ENCODE measurements at regions not wholly inside any gene's neighbourhood (a gene's known extent, or its start where the extent isn't known, plus 50 kb on each side); places are given as distances from the start of the nearest gene placed in this dataset.
"Not testable (repeated sequence)": the region's sequence is repeated elsewhere in the genome, so short reads cannot be mapped to it uniquely, and the experiment has no call there.

DNA sequence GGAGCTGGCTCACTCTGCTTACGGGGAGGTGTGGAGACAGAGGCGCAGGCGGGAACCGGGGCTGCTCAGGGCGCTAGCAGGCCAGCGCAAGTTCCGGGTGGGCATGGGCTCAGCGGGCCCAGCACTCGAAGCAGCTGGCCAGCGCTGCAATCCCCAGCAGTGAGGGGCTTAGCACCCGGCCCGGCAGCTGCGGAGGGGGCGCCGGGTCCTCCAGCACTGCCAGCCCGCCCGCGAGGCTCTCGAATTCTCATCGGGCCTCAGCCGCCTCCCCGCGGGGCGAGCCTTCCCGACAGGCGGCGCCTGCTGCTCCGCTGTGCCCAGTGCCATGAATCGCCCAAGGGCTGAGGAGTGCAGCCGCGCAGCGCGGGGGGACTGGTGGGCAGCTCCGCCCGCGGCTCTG is 78.6 kb upstream of the MITF start:
- TF ChIP-seq, protein P1, sequence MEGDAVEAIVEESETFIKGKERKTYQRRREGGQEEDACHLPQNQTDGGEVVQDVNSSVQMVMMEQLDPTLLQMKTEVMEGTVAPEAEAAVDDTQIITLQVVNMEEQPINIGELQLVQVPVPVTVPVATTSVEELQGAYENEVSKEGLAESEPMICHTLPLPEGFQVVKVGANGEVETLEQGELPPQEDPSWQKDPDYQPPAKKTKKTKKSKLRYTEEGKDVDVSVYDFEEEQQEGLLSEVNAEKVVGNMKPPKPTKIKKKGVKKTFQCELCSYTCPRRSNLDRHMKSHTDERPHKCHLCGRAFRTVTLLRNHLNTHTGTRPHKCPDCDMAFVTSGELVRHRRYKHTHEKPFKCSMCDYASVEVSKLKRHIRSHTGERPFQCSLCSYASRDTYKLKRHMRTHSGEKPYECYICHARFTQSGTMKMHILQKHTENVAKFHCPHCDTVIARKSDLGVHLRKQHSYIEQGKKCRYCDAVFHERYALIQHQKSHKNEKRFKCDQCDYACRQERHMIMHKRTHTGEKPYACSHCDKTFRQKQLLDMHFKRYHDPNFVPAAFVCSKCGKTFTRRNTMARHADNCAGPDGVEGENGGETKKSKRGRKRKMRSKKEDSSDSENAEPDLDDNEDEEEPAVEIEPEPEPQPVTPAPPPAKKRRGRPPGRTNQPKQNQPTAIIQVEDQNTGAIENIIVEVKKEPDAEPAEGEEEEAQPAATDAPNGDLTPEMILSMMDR (IDR thresholded peaks at IDR 0.05) = no peak
- Histone ChIP-seq H3K27me3 (no peaks in the 10 kb centered on the region), H3K36me3 (no peaks in the 10 kb centered on the region), H3K4me1 (no peaks in the 10 kb centered on the region), H3K9me3 (no peaks in the 10 kb centered on the region), H3K27ac (no peak overlapping the region), H3K4me3 (no peak overlapping the region)
- intact Hi-C loops (cut with DNase I; ENCODE audit: low total_unique reads) = no loop called here
- DNase-seq = no peak

DNA sequence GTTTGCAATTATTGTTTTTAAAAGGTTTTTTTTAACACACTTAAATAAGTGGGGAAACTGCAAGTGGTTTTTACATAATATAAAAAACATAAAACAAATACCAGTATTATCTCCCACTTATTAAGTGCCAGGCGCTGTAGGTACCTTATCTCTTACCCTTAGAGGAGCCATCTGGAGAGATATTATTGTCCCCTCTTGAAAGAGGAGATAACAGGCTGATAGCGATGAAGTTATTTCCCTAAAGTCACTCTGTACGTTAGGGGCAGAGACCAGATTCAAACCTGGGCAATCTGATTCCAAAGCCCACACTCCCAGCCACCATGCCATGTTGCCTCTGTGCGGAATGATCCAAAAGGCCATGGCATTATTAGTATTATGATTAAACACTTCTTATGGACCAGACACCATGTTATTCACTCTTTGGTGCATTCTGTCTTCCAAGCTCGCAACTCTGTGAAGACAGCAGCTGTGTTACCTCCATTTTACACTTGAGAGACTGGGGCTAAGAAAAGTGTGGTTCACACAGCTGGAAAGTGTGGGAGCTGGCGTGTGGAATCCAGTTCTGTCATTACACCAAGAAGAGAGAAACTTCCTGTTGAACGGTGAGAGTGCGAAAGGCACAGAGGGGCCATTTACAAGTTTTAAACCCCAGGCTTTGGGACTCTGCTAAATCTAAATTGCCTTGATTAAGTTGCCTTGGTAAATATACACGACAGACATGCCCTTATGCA is 79.9 kb upstream of the MITF start:
- Histone ChIP-seq H3K9me3 (no peaks in the 10 kb centered on the region), H3K4me3 (no peak overlapping the region), H3K27ac (no peak overlapping the region), H3K36me3 (no peaks in the 10 kb centered on the region), H3K27me3 (no peaks in the 10 kb centered on the region), H3K4me1 (no peaks in the 10 kb centered on the region)
- TF ChIP-seq, protein P1 (IDR thresholded peaks at IDR 0.05) = no peak
- intact Hi-C loops (cut with DNase I; ENCODE audit: low total_unique reads) = no loop called here
- no peak for DNase-seq

DNA sequence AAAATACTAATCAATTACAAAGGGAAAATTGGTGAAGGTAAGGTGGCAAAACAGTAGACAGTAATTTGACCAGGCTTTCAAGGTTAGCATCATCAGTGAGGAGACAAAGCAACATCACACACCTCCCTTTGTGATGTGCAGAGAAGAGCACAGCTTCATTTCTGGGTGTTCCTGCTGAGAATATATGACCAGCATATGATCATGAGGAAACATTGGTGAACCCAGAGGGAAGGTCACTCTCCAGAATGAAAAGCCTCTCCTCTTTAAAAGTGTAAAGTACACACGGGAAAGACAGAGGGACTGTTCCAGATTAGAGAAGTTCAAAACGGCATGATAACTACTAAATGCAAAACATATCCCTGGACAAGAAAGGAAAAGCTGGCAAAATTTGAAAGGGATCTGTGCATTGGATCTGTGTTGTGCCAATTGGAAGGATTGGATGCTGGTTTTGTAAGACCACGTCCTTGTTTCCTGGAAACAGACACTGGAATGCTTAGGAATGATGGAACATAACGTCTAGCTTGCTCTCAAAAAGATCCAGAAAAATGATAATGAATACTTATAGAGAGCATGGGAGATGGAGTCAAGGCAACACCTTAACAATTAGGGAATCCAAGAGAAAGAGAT is 80.6 kb upstream of the MITF start:
- DNase-seq = no peak
- H3K4me3 ChIP-seq = no peak overlapping the region
- H3K9me3 ChIP-seq = no peaks in the 10 kb centered on the region
- no peaks in the 10 kb centered on the region for H3K4me1 ChIP-seq
- no peaks in the 10 kb centered on the region for H3K36me3 ChIP-seq
- H3K27me3 ChIP-seq = no peaks in the 10 kb centered on the region
- no peak overlapping the region for H3K27ac ChIP-seq
- intact Hi-C loops (cut with DNase I; ENCODE audit: low total_unique reads) = no loop called here
- TF ChIP-seq, protein P1 (IDR thresholded peaks at IDR 0.05) = no peak

DNA sequence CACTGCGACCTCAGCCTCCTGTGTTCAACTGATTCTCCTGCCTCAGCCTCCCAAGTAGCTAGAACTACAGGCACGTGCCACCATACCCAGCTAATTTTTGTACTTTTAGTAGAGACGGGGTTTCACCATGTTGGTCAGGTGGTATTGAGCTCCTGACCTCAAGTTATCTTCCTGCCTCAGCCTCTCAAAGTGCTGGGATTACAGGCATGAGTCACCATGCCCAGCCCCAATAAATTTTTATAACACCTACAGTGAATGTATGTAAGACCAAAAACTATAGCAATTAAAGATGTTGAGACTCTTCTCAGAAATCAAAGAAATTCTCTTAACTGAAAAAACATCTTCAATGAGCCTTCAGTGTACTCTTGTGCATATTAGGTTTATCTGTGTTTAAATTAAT is 82.2 kb upstream of the MITF start:
- H3K9me3 ChIP-seq; H3K27ac ChIP-seq; intact Hi-C loops (cut with DNase I; ENCODE audit: low total_unique reads); H3K4me3 ChIP-seq; DNase-seq; H3K27me3 ChIP-seq; H3K4me1 ChIP-seq; H3K36me3 ChIP-seq: not testable (repeated sequence)

DNA sequence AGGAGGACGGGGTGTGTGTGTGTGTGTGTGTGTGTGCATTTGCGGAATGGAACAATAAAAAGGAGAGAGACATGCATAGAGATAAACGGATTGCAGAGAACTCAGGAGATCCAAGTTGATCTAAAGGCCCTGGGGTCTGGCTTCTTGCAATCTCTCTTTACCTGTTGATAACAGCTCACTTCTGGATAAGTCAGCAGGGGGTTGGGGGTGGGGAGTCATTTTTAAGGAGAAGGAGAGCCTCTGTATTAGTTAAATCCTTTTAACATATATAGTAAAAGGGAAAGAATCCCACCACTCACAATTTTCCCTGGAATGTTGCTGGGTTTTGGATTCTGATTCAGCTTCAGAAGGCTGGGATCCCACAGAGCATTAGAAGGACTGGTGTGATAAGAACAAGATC is 87.5 kb upstream of the MITF start:
- TF ChIP-seq, protein P1 (IDR thresholded peaks at IDR 0.05) = no peak
- no peak for DNase-seq
- H3K27me3 ChIP-seq = no peaks in the 10 kb centered on the region
- H3K9me3 ChIP-seq = no peaks in the 10 kb centered on the region
- H3K4me3 ChIP-seq = no peak overlapping the region
- peaks cover 0 to 7% (median 3%) of the 10 kb centered on the region in 4 donors for H3K4me1 ChIP-seq
- intact Hi-C loops (cut with DNase I; ENCODE audit: low total_unique reads) = no loop called here
- no peaks in the 10 kb centered on the region for H3K36me3 ChIP-seq
- no peak overlapping the region for H3K27ac ChIP-seq

DNA sequence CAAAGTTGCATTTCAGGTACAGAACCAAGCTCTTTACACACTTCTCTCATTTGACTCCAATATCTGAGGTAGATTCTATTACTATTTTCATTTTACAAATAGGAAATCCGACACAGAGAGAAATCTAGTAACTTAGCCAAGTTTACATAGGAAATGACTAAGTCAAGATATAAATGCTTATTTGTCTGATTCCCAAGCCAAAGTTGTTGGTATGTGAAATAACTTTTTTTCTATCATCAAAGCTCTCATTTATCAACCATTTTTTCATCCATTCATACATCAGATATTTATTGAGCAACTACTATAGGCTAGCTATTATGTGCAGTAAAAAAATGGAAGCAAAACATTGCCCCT is 89.2 kb upstream of the MITF start:
- TF ChIP-seq, protein P1 (IDR thresholded peaks at IDR 0.05) = no peak
- intact Hi-C loops (cut with DNase I; ENCODE audit: low total_unique reads) = no loop called here
- H3K4me1 ChIP-seq = peaks cover 0 to 7% (median 3%) of the 10 kb centered on the region in 4 donors
- no peak overlapping the region for H3K4me3 ChIP-seq
- no peak for DNase-seq
- no peaks in the 10 kb centered on the region for H3K9me3 ChIP-seq
- no peaks in the 10 kb centered on the region for H3K36me3 ChIP-seq
- no peak overlapping the region for H3K27ac ChIP-seq
- no peaks in the 10 kb centered on the region for H3K27me3 ChIP-seq

Data from tibial artery (tissue), 4 donors.